ENCODE measurements at regions not wholly inside any gene's neighbourhood (a gene's known extent, or its start where the extent isn't known, plus 50 kb on each side); places are given as distances from the start of the nearest gene placed in this dataset.

DNA sequence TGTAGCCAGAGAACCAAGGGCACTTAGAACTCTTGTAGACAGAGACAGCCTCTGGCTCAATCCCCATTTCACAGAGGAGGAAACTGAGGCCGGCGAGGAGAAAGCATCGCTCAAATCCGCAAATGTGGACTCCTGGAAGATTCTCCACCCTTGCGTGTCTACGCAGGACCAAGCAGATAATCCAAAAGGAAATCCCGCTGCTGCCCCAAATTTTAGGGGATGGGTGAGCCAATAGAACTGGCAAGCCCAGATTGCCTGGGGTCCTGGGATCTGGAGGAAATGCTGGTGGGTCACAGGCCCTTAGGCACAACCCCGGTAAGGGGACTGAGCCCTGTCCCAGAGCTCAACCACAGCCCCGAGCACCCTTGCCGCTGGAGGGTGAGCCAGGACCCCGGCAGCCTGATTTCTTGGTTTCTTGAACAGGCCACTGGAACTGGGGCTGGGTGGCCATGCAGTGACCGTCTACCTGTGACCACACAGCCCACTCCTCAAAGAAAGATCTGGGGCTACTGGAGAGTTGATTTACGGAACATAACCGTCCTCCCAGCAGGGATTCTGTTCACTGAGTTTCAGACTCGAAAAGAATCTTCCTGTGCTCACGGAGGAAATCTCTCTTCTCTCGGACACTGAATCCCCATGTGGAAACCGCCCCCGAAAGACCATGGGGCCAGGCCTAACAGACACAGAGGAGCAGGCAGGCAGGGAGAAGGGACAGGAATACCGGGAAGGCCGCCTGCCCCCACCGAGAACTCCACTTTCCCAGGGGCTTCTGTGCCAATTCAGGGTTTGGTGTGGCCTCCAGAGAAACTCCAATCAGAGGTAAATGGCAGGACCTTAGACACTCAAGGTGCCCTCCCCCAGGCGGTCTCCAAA, 238.4 kb downstream of the NPHP4 start:
- TF ChIP-seq POLR2AphosphoS5 (IDR thresholded peaks at IDR 0.05; ENCODE audit: low read depth, low read length) (no peak), FOXP2 (optimal IDR thresholded peaks at IDR 0.05; ENCODE audit: borderline replicate concordance, extremely low read depth, extremely low read length, insufficient read depth) (no peak)
- TF ChIP-seq, protein P1, sequence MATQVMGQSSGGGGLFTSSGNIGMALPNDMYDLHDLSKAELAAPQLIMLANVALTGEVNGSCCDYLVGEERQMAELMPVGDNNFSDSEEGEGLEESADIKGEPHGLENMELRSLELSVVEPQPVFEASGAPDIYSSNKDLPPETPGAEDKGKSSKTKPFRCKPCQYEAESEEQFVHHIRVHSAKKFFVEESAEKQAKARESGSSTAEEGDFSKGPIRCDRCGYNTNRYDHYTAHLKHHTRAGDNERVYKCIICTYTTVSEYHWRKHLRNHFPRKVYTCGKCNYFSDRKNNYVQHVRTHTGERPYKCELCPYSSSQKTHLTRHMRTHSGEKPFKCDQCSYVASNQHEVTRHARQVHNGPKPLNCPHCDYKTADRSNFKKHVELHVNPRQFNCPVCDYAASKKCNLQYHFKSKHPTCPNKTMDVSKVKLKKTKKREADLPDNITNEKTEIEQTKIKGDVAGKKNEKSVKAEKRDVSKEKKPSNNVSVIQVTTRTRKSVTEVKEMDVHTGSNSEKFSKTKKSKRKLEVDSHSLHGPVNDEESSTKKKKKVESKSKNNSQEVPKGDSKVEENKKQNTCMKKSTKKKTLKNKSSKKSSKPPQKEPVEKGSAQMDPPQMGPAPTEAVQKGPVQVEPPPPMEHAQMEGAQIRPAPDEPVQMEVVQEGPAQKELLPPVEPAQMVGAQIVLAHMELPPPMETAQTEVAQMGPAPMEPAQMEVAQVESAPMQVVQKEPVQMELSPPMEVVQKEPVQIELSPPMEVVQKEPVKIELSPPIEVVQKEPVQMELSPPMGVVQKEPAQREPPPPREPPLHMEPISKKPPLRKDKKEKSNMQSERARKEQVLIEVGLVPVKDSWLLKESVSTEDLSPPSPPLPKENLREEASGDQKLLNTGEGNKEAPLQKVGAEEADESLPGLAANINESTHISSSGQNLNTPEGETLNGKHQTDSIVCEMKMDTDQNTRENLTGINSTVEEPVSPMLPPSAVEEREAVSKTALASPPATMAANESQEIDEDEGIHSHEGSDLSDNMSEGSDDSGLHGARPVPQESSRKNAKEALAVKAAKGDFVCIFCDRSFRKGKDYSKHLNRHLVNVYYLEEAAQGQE (IDR thresholded peaks at IDR 0.05; ENCODE audit: insufficient read depth in 1 of 2, low read depth in 2 of 2, low read length in 2 of 2), result no peak

Data from PFSK-1 (cell line).